GM21786 (cell line): ENCODE measurements at regions not wholly inside any gene's neighbourhood (a gene's known extent, or its start where the extent isn't known, plus 50 kb on each side); places are given as distances from the start of the nearest gene placed in this dataset.

Experiments
- ATAC-seq: cut with Tn5 transposase; IDR thresholded peaks from one replicate; pipeline ENCODE4 v1.9.1; 2021; ENCODE audit not compliant: unreplicated experiment

DNA sequence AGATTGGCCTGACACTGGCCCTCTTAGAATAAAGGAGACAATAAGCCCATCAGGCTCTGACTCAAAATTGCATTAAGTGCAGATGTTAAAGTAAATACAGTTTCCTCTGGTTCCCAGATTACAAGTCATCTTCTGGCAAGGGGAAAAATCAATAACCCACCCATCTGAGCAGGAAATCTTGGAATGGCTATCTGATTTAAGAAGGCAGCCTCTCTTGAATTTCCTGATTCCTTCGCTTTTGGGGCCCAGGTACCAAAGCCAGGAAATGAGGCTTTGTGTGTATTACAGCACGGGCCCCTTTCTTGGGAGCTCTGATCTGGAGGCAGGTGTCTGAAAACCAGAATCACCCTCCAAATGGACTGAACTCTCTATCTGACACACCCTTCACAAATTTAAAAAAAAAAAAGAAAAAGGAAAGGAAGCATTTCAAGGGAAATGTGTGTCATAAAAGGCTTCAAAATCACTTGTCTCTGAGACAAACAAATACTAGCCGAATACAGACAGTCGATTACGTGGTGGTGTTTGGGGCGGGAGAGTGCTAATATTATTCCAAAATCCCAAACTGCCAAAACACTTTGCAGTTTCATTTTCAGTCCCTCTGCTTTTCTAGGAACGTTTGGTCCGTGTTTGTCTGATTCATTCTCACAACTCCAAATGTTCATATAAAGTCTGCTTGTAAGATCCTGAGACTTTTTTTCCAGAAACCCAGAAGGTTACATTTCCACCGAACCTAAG lies 240.9 kb upstream of the CAMK1G start:
- no peak for ATAC-seq

- no peak for ATAC-seq
Observed at GRCh38 chr1:209343511-209343910, 240.0 kb upstream of the CAMK1G start.

- no peak for ATAC-seq
Observed at GRCh38 chr1:209344156-209344555, 239.4 kb upstream of the CAMK1G start.

DNA sequence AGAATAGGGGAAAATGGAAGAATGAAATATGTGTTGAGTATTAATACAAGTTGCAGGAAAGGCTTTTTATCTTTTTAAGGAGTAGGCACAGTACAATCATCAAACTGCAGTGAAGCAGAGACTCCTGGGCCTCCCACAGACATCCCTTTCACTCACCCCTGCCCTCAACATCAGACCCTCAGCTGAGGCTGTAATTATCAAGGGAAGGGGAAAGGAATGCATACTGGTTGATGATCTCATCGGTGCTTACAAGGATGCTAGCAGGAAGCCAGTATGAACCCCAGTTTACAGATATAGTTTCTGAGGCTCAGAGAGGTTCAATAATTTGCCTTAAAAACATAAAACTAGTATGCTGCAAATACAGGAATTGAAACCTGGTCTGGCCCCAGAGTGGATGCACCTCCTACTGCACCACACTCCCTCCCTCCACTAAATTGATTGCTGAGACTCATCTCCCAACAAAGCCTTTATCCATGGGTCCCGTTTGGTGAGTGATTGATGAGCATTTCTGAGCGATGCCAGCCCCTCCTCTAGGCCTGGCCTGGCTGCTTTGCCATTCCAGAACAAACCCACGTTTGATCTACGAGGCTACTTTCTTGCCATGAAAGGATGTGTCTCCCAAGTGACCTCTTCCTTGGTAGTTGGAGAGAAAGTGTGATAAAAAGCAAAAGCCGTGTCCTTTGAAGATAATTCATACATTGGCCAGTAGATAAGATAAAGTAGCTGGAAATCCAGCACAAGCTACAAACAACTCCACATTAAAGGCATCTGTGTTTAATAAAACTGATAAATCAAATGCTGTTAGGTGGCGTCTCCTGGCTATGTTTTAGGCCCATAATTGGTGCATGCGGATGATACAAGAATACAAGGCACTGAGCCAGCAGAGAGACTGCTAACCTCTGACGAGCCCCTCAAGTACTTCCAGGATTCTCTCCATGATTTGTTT lies 233.9 kb upstream of the CAMK1G start:
- no peak for ATAC-seq

DNA sequence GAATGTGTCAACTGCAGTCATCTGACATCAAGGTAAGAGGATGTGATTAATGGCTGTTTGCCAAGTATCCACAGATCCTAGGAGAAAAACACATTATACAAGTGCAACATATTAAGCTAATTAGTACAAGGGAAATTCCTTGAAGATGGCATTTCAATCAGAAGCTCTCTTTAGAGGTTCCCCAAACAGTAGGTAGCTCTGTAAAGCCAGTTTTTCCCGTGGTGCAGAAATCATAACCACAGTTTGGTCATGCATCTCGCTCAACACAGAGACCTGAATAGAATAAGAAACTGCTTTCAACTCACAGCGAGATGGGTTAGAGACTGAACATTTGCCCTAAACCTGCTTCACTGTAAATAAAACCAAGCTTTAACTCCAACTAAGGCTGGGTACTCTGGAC lies 230.5 kb upstream of the CAMK1G start:
- ATAC-seq: no peak

GRCh38 chr1:209354111-209354839 lies 229.2 kb upstream of the CAMK1G start:
- peak; percentile 71 for ATAC-seq

GRCh38 chr1:209354840-209355165 lies 228.7 kb upstream of the CAMK1G start:
- ATAC-seq: no peak

DNA sequence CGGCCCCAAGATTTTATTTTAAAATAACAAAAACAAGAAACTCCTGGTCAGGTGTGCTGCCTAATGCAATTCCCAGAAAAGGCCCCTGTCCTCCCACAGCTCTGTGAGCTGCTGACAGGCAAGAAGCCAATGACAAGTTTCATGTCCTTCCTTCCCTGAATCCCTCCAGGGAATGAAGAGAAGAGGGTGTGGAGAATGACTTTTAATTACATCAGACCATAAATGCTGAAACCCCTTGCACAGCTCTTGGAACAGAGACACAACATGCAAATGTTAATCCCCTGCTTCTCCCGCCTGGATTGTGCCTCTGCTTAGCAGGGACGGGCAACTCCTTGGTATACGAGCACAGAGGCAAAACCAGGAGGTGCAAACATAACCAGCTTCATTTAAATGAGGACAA lies 228.1 kb upstream of the CAMK1G start:
- ATAC-seq: no peak

GRCh38 chr1:209356976-209357377 lies 226.5 kb upstream of the CAMK1G start:
- no peak for ATAC-seq

DNA sequence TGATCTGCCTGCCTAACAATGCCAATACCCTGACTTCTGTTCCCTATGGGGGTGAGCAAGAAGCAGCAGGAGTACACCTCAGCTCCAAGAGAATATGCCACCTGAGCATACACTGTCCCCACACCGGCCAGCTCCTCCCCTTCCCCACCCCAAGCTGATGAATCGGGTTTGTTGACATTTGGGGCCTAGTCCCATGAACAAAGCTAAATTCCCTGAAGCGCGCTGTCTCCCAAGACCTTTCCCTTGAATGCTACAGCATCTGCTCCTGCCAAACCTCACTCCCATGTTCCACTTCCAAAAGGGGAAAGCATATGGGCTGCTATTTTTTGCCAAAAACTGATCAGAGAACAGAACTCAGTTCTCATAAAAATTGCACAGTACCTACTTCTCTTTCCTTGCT lies 220.4 kb upstream of the CAMK1G start:
- no peak for ATAC-seq

- no peak for ATAC-seq
Observed at GRCh38 chr1:209364716-209365115, 218.8 kb upstream of the CAMK1G start.

- no peak for ATAC-seq
Observed at GRCh38 chr1:209367061-209367772, 216.3 kb upstream of the CAMK1G start.

DNA sequence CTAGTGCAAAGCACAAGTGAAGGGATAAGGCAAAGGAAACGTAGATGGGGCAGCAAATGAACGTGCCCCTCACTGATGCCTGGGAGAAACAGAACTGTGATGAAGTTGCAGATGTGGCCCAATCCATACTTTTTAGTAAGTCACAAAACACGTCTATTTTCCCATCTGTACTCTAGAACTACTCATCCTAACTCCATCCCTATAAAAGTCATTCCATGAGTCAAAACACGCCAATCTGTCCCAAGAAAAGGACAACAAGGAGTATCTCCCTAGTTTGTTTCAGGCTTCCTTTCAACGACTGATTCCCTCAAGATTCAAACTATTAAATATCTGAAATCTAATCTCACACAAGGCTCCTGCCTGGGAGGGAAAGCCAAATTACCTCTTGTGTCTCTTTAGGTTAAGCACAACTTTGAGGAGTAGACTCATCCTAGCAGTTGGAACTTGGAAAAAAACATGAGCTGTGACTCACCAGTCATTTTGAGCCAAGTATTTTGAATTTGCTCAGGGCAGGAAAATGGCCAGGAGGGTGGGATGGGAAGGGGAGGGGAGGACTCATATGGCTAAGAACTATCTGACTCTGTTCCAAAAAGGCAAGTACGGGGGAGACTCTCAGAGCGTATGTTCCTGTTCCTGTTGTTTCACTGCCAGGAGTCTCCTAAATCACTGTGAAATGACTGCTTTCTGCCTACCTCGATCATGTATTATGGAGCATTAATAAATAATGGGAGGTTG lies 214.5 kb upstream of the CAMK1G start:
- no peak for ATAC-seq

- ATAC-seq: no peak
Observed at GRCh38 chr1:209370241-209370995, 213.1 kb upstream of the CAMK1G start.

- no peak for ATAC-seq
Observed at GRCh38 chr1:209375097-209375496, 208.4 kb upstream of the CAMK1G start.

GRCh38 chr1:209375671-209376365 lies 207.7 kb upstream of the CAMK1G start:
- no peak for ATAC-seq

DNA sequence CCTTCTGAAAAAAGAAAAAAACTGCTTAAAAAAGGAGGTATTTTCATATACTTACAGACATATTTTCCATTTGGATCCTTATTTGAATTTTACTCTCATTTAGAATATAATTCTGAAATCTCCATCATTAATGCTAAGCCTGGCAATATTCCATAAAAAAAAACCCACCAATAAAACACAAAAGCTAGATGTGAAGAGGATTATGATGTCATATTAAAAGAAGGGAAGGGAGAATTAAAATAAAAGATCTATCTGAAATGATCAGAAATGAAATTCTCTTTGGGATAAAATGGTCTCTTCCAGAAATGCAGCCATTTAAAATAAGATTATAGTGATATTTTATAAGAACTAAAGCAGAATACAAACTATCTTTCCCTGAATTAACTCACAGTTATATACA lies 206.7 kb upstream of the CAMK1G start:
- no peak for ATAC-seq

DNA sequence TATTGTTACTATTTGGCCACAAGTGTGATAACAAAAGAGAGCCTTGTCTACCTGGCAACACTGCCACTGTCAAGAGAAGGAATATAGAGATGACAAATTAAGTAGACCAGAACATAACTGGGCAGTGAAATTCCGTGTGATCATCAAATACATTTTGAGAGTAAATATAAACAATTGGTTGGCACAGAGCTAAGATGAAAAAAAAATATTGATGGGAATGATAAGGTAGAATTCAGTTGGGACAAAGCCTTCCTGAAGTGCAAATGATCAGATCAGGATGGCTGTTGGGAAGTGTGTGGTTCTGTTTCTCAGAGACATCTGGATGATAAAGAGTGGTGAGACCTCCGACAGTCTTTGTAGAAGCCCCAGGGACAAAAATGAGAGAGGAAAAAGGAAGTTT lies 205.5 kb upstream of the CAMK1G start:
- ATAC-seq: no peak

DNA sequence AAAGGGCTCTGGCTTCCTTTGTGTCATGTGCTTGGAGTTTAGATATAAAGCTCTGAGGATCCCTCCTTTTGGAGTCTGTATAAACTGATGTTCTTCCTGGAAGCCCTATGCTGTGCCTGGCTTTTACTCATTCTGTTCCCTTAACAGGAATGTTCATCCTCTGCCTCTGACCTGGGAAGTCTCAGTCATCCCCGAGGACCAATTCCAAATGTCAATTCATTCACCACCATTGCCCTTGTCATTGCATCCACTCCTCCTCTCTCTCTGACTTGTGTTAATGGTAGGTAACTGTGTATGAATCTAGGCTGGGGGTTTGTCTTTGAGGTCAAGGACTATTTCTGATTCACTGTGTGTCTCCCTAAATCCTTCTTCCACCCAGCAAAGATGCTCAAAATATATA lies 204.2 kb upstream of the CAMK1G start:
- no peak for ATAC-seq
